Prostate gland (tissue), 2 donors: ENCODE measurements at regions not wholly inside any gene's neighbourhood (a gene's known extent, or its start where the extent isn't known, plus 50 kb on each side); places are given as distances from the start of the nearest gene placed in this dataset.

Experiments used
- DNase-seq: peaks from one replicate; pipeline ENCODE4 v3.0.0-alpha.2; 2019; ENCODE audit warnings: low spot score
- H3K27ac ChIP-seq, 2 donors: fragments of 200-600 bp; sonication (generic); 2 replicates each; pipeline ENCODE4 v1.5.1; 2017 to 2019
- H3K27me3 ChIP-seq: fragments of 200-600 bp; sonication (generic); replicated peaks from 2 replicates; pipeline ENCODE4 v1.5.1; 2019; ENCODE audit not compliant: insufficient read depth
- H3K36me3 ChIP-seq, 2 donors: fragments of 200-600 bp; sonication (generic); 1 replicate in 1 of 2; 2 replicates in 1 of 2; pipeline versions ENCODE4 v1.5.1 to v1.8.1; 2017 to 2019
- H3K4me1 ChIP-seq: fragments of 200-600 bp; sonication (generic); replicated peaks from 2 replicates; pipeline ENCODE4 v1.5.1; 2019
- H3K4me3 ChIP-seq, 2 donors: fragments of 200-600 bp; sonication (generic); 2 replicates each; pipeline ENCODE4 v1.5.1; 2017 to 2019
- H3K9me3 ChIP-seq: fragments of 200-600 bp; sonication (generic); 2 replicates; pipeline ENCODE4 v1.5.1; 2017
- POLR2A ChIP-seq: fragments of 450-650 bp; IDR thresholded peaks from one replicate; pipeline ENCODE4 v1.6.1; 2016; ENCODE audit warnings: antibody characterized with exemption, mild to moderate bottlenecking
- POLR2AphosphoS5 ChIP-seq: sonication (generic); formaldehyde crosslinking; IDR thresholded peaks from one replicate; pipeline ENCODE4 v1.6.1; 2017; ENCODE audit warnings: antibody characterized with exemption
- WGBS: methylation state at CpG from one replicate; pipeline ENCODE4 v1.1.5; 2018; 5-methylcytosine and 5-hydroxymethylcytosine counted together
- intact Hi-C: fragments of 100-400 bp; cut with DNase I; formaldehyde crosslinking; loops from one replicate; pipeline ENCODE4 v1.14.2; 2022
- TF ChIP-seq, protein P1 (sequence below), 4 experiments: fragments of 200-600 bp in 2 of 4; fragments of 450-650 bp in 2 of 4; sonication (generic) in 2 of 4; IDR thresholded peaks; 1 replicate in 3 of 4; 2 replicates in 1 of 4; pipeline ENCODE4 v1.5.1; 2016 to 2019; ENCODE audit warnings: antibody characterized with exemption in 4 of 4, mild to moderate bottlenecking in 2 of 4, moderate library complexity in 2 of 4

DNA sequence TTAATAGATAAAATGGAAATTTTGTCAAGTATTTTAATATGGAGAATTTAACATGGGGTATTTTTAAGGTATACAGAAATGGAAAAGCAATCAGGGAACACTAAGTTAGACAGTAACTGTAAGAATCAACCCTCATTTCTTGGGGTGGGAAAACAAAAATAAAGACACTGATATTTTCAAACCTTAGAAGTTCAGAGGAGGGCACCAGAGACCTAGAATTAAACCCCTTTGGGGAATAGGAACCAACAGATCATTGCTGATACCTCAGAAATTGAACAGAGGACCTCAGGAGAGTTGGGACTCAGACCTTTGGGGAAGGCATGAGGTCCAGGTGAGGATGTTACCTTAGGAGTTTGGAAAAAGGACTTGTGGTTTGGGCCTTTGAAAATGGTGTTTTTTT is 435.6 kb downstream of the TMA16 start:
- no peaks in the 10 kb centered on the region for H3K9me3 ChIP-seq
- TF ChIP-seq POLR2A (no peak), POLR2AphosphoS5 (no peak)
- TF ChIP-seq, protein P1, sequence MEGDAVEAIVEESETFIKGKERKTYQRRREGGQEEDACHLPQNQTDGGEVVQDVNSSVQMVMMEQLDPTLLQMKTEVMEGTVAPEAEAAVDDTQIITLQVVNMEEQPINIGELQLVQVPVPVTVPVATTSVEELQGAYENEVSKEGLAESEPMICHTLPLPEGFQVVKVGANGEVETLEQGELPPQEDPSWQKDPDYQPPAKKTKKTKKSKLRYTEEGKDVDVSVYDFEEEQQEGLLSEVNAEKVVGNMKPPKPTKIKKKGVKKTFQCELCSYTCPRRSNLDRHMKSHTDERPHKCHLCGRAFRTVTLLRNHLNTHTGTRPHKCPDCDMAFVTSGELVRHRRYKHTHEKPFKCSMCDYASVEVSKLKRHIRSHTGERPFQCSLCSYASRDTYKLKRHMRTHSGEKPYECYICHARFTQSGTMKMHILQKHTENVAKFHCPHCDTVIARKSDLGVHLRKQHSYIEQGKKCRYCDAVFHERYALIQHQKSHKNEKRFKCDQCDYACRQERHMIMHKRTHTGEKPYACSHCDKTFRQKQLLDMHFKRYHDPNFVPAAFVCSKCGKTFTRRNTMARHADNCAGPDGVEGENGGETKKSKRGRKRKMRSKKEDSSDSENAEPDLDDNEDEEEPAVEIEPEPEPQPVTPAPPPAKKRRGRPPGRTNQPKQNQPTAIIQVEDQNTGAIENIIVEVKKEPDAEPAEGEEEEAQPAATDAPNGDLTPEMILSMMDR (IDR thresholded peaks at IDR 0.05), result no peak
- H3K4me1 ChIP-seq, result no peaks in the 10 kb centered on the region
- H3K27me3 ChIP-seq, result no peaks in the 10 kb centered on the region
- intact Hi-C loops, result no loop called here
- no peaks in the 10 kb centered on the region for H3K36me3 ChIP-seq
- H3K27ac ChIP-seq, result no peak overlapping the region
- no peak for DNase-seq
- H3K4me3 ChIP-seq, result no peak overlapping the region

DNA sequence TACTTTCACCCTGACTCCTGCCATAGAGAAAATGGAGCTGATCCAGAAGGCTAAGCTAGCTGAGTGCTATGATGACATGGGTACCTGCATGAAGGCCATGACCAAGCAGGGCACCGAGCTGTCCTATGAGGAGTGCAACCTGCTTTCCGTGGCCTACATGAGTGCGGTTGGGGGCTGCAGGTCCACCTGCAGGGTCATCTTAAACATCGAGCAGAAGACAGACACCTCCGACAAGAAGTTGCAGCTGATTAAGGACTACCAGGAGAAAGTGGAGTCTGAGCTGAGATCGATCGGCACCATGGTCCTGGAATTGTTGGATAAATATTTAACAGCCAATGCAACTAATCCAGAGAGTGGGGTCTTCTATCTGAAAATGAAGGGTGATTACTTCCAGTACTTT is 438.0 kb downstream of the TMA16 start:
- H3K27me3 ChIP-seq, result no peaks in the 10 kb centered on the region
- no peaks in the 10 kb centered on the region for H3K4me1 ChIP-seq
- TF ChIP-seq, protein P1 (IDR thresholded peaks at IDR 0.05), result no peak
- TF ChIP-seq POLR2A (no peak), POLR2AphosphoS5 (no peak)
- H3K4me3 ChIP-seq, result no peak overlapping the region
- no peak for DNase-seq
- no peaks in the 10 kb centered on the region for H3K9me3 ChIP-seq
- no peak overlapping the region for H3K27ac ChIP-seq
- H3K36me3 ChIP-seq, result no peaks in the 10 kb centered on the region
- intact Hi-C loops, result no loop called here
- 93% methylated on average over 7 of the region's 7 CpGs for WGBS

DNA sequence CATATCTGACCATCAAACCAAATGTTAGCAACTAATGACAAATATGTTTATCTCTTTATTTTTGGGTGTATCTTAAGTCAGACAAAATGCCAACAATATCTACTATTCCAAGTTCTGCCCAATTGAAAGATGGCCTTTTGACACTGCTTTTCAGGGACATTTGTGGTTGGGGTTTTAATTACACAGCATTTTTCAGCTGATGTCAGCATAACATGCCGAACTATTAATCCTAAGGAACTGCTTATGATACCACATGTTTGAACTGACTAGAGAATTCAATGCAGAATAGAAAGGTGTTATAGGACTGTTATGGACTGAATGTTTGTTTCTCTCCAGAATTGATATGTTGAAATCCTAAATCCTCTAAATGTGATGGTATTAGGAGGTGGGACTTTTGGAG is 445.1 kb downstream of the TMA16 start:
- 92% methylated on average over 1 of the region's 1 CpG for WGBS
- TF ChIP-seq POLR2AphosphoS5, result no peak
- no peak for TF ChIP-seq POLR2A
- TF ChIP-seq, protein P1 (IDR thresholded peaks at IDR 0.05), result no peak
- no peak for DNase-seq

DNA sequence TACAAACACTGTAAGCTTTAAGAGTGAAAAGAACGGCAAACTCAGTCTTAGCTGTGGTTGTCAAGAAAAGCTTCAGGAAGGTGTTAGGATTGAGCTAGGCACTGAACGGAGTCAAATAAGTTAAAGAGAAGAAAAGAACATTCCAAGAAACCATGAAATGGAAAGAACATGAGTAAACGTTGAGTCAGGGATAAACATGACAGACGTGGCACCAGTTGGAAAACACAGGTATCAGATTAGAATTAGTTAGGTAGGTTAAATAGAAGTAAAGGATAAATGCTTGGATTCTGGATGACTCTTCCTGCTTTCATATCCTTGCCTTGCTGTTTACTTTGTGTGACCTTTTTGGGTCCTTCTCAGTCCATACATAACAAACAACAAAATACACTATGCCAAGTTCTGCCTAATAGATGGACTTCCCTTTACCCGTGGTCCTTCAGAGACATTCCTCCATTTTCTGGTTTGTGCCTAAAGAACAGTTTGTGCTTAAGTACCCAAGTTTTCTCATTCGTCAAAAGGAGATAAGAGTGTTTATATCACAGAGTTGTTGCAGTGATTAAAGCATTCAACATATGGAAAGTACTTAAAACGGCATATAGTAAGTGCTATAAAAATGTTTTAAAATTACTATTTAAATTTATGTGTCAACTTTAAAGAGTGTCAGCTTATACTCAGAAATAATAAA is 446.9 kb downstream of the TMA16 start:
- no peaks in the 10 kb centered on the region for H3K36me3 ChIP-seq
- TF ChIP-seq POLR2AphosphoS5 (no peak), POLR2A (no peak)
- TF ChIP-seq, protein P1 (IDR thresholded peaks at IDR 0.05), result no peak
- H3K27me3 ChIP-seq, result no peaks in the 10 kb centered on the region
- H3K27ac ChIP-seq, result no peak overlapping the region
- no peaks in the 10 kb centered on the region for H3K4me1 ChIP-seq
- H3K4me3 ChIP-seq, result no peak overlapping the region
- 44% methylated on average over 7 of the region's 7 CpGs for WGBS
- DNase-seq, result no peak
- H3K9me3 ChIP-seq, result no peaks in the 10 kb centered on the region
- intact Hi-C loops, result no loop called here

More for the DNA sequence above, 445.1 kb downstream of the TMA16 start:
- intact Hi-C loops, result no loop called here
- H3K4me1 ChIP-seq, result no peaks in the 10 kb centered on the region
- H3K4me3 ChIP-seq, result no peak overlapping the region
- no peaks in the 10 kb centered on the region for H3K27me3 ChIP-seq
- no peak overlapping the region for H3K27ac ChIP-seq
- no peaks in the 10 kb centered on the region for H3K36me3 ChIP-seq
- H3K9me3 ChIP-seq, result no peaks in the 10 kb centered on the region

DNA sequence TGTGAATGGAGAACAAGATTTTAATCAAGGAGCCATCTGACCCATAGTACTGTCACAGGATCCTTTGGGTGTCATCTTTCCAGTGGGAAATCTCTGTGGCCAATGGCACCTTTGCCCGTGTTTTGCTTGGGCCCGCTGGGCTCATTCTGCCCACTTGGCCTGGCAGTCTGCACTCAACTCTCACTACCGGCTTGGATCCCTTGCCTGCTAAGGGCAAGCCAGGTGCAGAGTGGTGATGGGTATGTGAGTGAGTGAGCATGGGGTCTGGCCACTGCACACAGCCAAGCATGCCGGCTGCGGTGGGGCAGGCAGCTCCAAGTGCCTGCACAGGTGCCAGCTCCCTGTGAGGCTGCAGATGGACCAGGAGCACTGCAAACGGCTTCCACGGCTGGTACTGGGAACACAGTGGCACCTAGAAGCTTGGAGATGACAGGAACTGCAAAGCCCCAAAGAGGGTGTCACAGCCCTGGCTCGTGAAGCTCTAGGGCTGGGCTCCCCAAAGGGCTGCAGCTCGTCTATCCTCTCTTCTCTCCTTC is 454.5 kb downstream of the TMA16 start:
- no peak for DNase-seq
- no peaks in the 10 kb centered on the region for H3K9me3 ChIP-seq
- no peaks in the 10 kb centered on the region for H3K36me3 ChIP-seq
- no peaks in the 10 kb centered on the region for H3K4me1 ChIP-seq
- no peak overlapping the region for H3K4me3 ChIP-seq
- no peaks in the 10 kb centered on the region for H3K27me3 ChIP-seq
- no peak for TF ChIP-seq POLR2AphosphoS5
- TF ChIP-seq, protein P1 (IDR thresholded peaks at IDR 0.05), result no peak
- no peak for TF ChIP-seq POLR2A
- H3K27ac ChIP-seq, result no peak overlapping the region
- intact Hi-C loops, result no loop called here
- WGBS, result 87% methylated on average over 9 of the region's 9 CpGs
